ENCODE measurements at regions not wholly inside any gene's neighbourhood (a gene's known extent, or its start where the extent isn't known, plus 50 kb on each side); places are given as distances from the start of the nearest gene placed in this dataset.

GRCh38 chr21:27647921-27648320 is 681.0 kb upstream of the ADAMTS5 start:
- H3K4me3 ChIP-seq = no peak overlapping the region
- no peak for TF ChIP-seq CTCF (IDR thresholded peaks at IDR 0.05)
- DNase-seq (ENCODE audit: low spot score) = no peak
- no peak overlapping the region for H3K27ac ChIP-seq

GRCh38 chr21:27647401-27647800 is 680.5 kb upstream of the ADAMTS5 start:
- Histone ChIP-seq H3K27ac (no peak overlapping the region), H3K4me3 (no peak overlapping the region)
- no peak for TF ChIP-seq CTCF (IDR thresholded peaks at IDR 0.05)
- DNase-seq (ENCODE audit: low spot score) = no peak

- DNase-seq (ENCODE audit: low spot score) = no peak
- TF ChIP-seq CTCF (IDR thresholded peaks at IDR 0.05) = no peak
- no peak overlapping the region for H3K27ac ChIP-seq
- no peak overlapping the region for H3K4me3 ChIP-seq
Observed at GRCh38 chr21:27646691-27647090, 679.8 kb upstream of the ADAMTS5 start.

- TF ChIP-seq CTCF (IDR thresholded peaks at IDR 0.05) = no peak
- Histone ChIP-seq H3K4me3 (no peak overlapping the region), H3K27ac (no peak overlapping the region)
- no peak for DNase-seq (ENCODE audit: low spot score)
Observed at GRCh38 chr21:27646056-27646455, 679.2 kb upstream of the ADAMTS5 start.

- TF ChIP-seq CTCF (IDR thresholded peaks at IDR 0.05) = no peak
- DNase-seq (ENCODE audit: low spot score) = no peak
- H3K4me3 ChIP-seq = no peak overlapping the region
- H3K27ac ChIP-seq = no peak overlapping the region
Observed at GRCh38 chr21:27645285-27645684, 678.4 kb upstream of the ADAMTS5 start.

- H3K27ac ChIP-seq = no peak overlapping the region
- TF ChIP-seq CTCF (IDR thresholded peaks at IDR 0.05) = no peak
- DNase-seq (ENCODE audit: low spot score) = no peak
- no peak overlapping the region for H3K4me3 ChIP-seq
Observed at GRCh38 chr21:27643326-27643725, 676.4 kb upstream of the ADAMTS5 start.

GRCh38 chr21:27639286-27639685 is 672.4 kb upstream of the ADAMTS5 start:
- Histone ChIP-seq H3K27ac (no peak overlapping the region), H3K4me3 (no peak overlapping the region)
- DNase-seq (ENCODE audit: low spot score) = no peak
- TF ChIP-seq CTCF (IDR thresholded peaks at IDR 0.05) = no peak

Measured in coronary artery (tissue), 2 donors.